Stomach (tissue), 8 donors: ENCODE measurements at regions not wholly inside any gene's neighbourhood (a gene's known extent, or its start where the extent isn't known, plus 50 kb on each side); places are given as distances from the start of the nearest gene placed in this dataset.
"Not testable (repeated sequence)": the region's sequence is repeated elsewhere in the genome, so short reads cannot be mapped to it uniquely, and the experiment has no call there.

Experiments used
- DNase-seq, 2 donors: peaks; one replicate each; pipeline versions ENCODE4 v3.0.0 to v3.0.0-alpha.2; 2013 to 2019
- H3K27ac ChIP-seq, 5 donors: fragments of 200-600 bp in 4 of 5; sonication (generic) in 4 of 5; one replicate each; pipeline ENCODE4 v1.5.1; 2013 to 2019; ENCODE audit warnings: mild to moderate bottlenecking in 1 of 5, moderate library complexity in 1 of 5
- H3K27me3 ChIP-seq, 3 donors: fragments of 200-600 bp; sonication (generic); one replicate each; pipeline ENCODE4 v1.5.1; 2017 to 2019; ENCODE audit warnings: mixed run types in 1 of 3
- H3K36me3 ChIP-seq, 4 donors: fragments of 200-600 bp; sonication (generic); 1 replicate in 3 of 4; 2 replicates in 1 of 4; pipeline ENCODE4 v1.5.1; 2016 to 2019
- H3K4me1 ChIP-seq, 4 donors: fragments of 200-600 bp; sonication (generic); one replicate each; pipeline ENCODE4 v1.5.1; 2016 to 2019
- H3K4me3 ChIP-seq, 4 donors: fragments of 200-600 bp; sonication (generic) in 3 of 4; one replicate each; pipeline ENCODE4 v1.5.1; 2016 to 2019; ENCODE audit warnings: mild to moderate bottlenecking in 1 of 4
- H3K9me3 ChIP-seq, 4 donors: fragments of 200-600 bp; sonication (generic); one replicate each; pipeline ENCODE4 v1.5.1; 2016 to 2019
- CTCF ChIP-seq, 7 experiments: fragments of 450-650 bp in 4 of 7; fragments of 200-600 bp in 3 of 7; sonication (generic) in 3 of 7; IDR thresholded peaks; one replicate each; pipeline ENCODE4 v1.5.1; 2016 to 2019; ENCODE audit warnings: antibody characterized with exemption in 7 of 7, control low read depth in 2 of 7, mild to moderate bottlenecking in 1 of 7
- EP300 ChIP-seq: sonication (generic); formaldehyde crosslinking; IDR thresholded peaks from one replicate; pipeline ENCODE4 v1.6.1; 2017; ENCODE audit warnings: antibody characterized with exemption
- POLR2A ChIP-seq, 4 donors: fragments of 450-650 bp; IDR thresholded peaks; one replicate each; pipeline ENCODE4 v1.6.1; 2016; ENCODE audit warnings: antibody characterized with exemption in 4 of 4, control low read depth in 2 of 4, mild to moderate bottlenecking in 1 of 4, moderate library complexity in 1 of 4
- POLR2AphosphoS5 ChIP-seq, 3 donors: sonication (generic); formaldehyde crosslinking; IDR thresholded peaks; one replicate each; pipeline ENCODE4 v1.6.1; 2016; ENCODE audit warnings: antibody characterized with exemption in 3 of 3
- WGBS, 5 donors: extraction: QIAGEN DNeasy Blood & Tissue Kit in 3 of 5; methylation state at CpG; one replicate each; pipeline versions ENCODE4 v1.1.5 to v1.1.7; 2013 to 2018; 5-methylcytosine and 5-hydroxymethylcytosine counted together
- intact Hi-C: fragments of 100-400 bp; cut with DNase I; formaldehyde crosslinking; loops from one replicate; pipeline ENCODE4 v1.15.1; 2023; ENCODE audit warnings: low total_unique reads
- donor health status: healthy with polysubstance abuse.
- donor health status: Bipolar disorder and iron deficiency.
- donor health status: healthy.

- H3K27ac ChIP-seq, H3K27me3 ChIP-seq, intact Hi-C loops, DNase-seq, H3K4me3 ChIP-seq, H3K36me3 ChIP-seq, H3K4me1 ChIP-seq: not testable (repeated sequence)
- WGBS, 5 donors: 76 to 94% (median 79%) methylated on average over 6 to 39 of the region's 39 CpGs
- peaks cover 0 to 33% (median 22%) of the 10 kb centered on the region in 4 donors for H3K9me3 ChIP-seq
Observed at GRCh38 chr9:64070611-64071357, 1214.2 kb downstream of the FOXD4L5 start.

- WGBS, 5 donors: 83 to 89% (median 85%) methylated on average over 9 to 13 of the region's 13 CpGs
- H3K9me3 ChIP-seq: peaks cover 0 to 33% (median 22%) of the 10 kb centered on the region in 4 donors
- H3K27me3 ChIP-seq, intact Hi-C loops, H3K4me3 ChIP-seq, H3K27ac ChIP-seq, DNase-seq, H3K4me1 ChIP-seq, H3K36me3 ChIP-seq: not testable (repeated sequence)
Observed at GRCh38 chr9:64070083-64070482, 1214.9 kb downstream of the FOXD4L5 start.

- 76 to 90% (median 82%) methylated on average over 19 to 24 of the region's 24 CpGs for WGBS, 5 donors
- Histone ChIP-seq H3K36me3 (no peaks in the 10 kb centered on the region), H3K27ac (no peak overlapping the region), H3K4me1 (no peaks in the 10 kb centered on the region), H3K9me3 (peaks cover 0 to 30% (median 21%) of the 10 kb centered on the region in 4 donors), H3K4me3 (no peak overlapping the region), H3K27me3 (no peaks in the 10 kb centered on the region)
- no peak for TF ChIP-seq EP300
- TF ChIP-seq POLR2A (IDR thresholded peaks at IDR 0.05): no peak
- no peak for TF ChIP-seq POLR2AphosphoS5 (IDR thresholded peaks at IDR 0.05)
- TF ChIP-seq CTCF (IDR thresholded peaks at IDR 0.05): no peak
- no peak for DNase-seq
- intact Hi-C loops: no loop called here
Observed at GRCh38 chr9:64066736-64067368, 1218.2 kb downstream of the FOXD4L5 start.

DNA sequence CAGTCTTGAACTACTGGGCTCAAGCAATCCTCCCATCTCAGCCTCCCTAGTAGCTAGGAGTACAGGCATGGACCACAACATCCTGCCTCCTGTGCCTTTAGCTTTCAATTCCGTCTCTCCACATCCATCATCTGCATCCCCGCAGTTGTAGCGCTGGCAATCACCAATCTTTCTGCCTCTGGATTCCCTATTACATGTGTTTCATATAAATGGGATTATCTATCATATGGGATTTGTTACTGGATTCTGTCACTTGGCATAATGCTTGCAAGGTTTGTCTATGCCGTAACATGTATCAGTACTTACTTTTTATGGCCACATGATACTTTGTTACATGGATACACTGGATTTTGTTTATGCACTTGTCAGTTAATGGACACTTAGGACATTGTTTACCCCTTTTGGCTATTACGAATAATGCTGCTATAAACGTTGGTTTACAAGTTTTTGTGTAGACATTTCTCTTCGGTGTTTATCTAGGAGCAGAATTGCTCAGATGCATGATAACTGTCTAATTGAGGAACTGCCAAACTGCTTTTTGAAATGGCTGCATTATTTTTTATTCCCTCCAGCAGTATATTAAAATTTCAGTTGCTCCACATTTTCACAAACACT, 1223.9 kb downstream of the FOXD4L5 start:
- H3K9me3 ChIP-seq: no peaks in the 10 kb centered on the region
- no peak for DNase-seq
- H3K4me3 ChIP-seq: no peak overlapping the region
- no peak overlapping the region for H3K27ac ChIP-seq
- TF ChIP-seq CTCF (IDR thresholded peaks at IDR 0.05) (no peak), POLR2AphosphoS5 (IDR thresholded peaks at IDR 0.05) (no peak), EP300 (no peak), POLR2A (IDR thresholded peaks at IDR 0.05) (no peak)
- H3K27me3 ChIP-seq: no peaks in the 10 kb centered on the region
- no peaks in the 10 kb centered on the region for H3K4me1 ChIP-seq
- intact Hi-C loops: no loop called here
- WGBS, 5 donors: 61 to 74% (median 68%) methylated on average over 7 of the region's 7 CpGs
- no peaks in the 10 kb centered on the region for H3K36me3 ChIP-seq

GRCh38 chr9:64058070-64058469, 1226.9 kb downstream of the FOXD4L5 start:
- DNase-seq, H3K4me1 ChIP-seq, H3K4me3 ChIP-seq, H3K36me3 ChIP-seq, intact Hi-C loops, H3K27ac ChIP-seq, H3K9me3 ChIP-seq, H3K27me3 ChIP-seq: not testable (repeated sequence)
- WGBS, 5 donors: 25 to 50% (median 30%) methylated on average over 1 of the region's 1 CpG

- Histone ChIP-seq H3K27ac (no peak overlapping the region), H3K4me3 (no peak overlapping the region), H3K36me3 (no peaks in the 10 kb centered on the region), H3K9me3 (no peaks in the 10 kb centered on the region), H3K27me3 (no peaks in the 10 kb centered on the region), H3K4me1 (no peaks in the 10 kb centered on the region)
- no peak for TF ChIP-seq POLR2AphosphoS5 (IDR thresholded peaks at IDR 0.05)
- no peak for TF ChIP-seq POLR2A (IDR thresholded peaks at IDR 0.05)
- no peak for TF ChIP-seq EP300
- TF ChIP-seq CTCF (IDR thresholded peaks at IDR 0.05): no peak
- WGBS, 5 donors: 48 to 67% (median 60%) methylated on average over 4 of the region's 4 CpGs
- DNase-seq: no peak
- intact Hi-C loops: no loop called here
Observed at GRCh38 chr9:64057553-64057952, 1227.5 kb downstream of the FOXD4L5 start.

GRCh38 chr9:64028925-64029324, 1256.1 kb downstream of the FOXD4L5 start:
- H3K9me3 ChIP-seq, intact Hi-C loops, H3K27ac ChIP-seq, H3K36me3 ChIP-seq, H3K27me3 ChIP-seq, DNase-seq, H3K4me3 ChIP-seq, H3K4me1 ChIP-seq: not testable (repeated sequence)
- WGBS, 5 donors: 56 to 68% (median 61%) methylated on average over 4 of the region's 4 CpGs
